ENCODE measurements at regions not wholly inside any gene's neighbourhood (a gene's known extent, or its start where the extent isn't known, plus 50 kb on each side); places are given as distances from the start of the nearest gene placed in this dataset.

GRCh38 chr4:111398906-111399330, 746.3 kb upstream of the FAM241A start:
- TF ChIP-seq KAT2B (IDR thresholded peaks at IDR 0.05; ENCODE audit: low read depth, low read length) (no peak), CEBPB (tag; IDR thresholded peaks at IDR 0.05) (no peak), ZNF239 (CRISPR knock-in tag; IDR thresholded peaks at IDR 0.05) (no peak), ZBTB2 (IDR thresholded peaks at IDR 0.05) (no peak), TCF7L2 (IDR thresholded peaks at IDR 0.05; ENCODE audit: low read depth, low read length) (no peak), CTCF (IDR thresholded peaks at IDR 0.05 in 2 of 3, conservative IDR thresholded peaks at IDR 0.05 in 1 of 3; ENCODE audit: insufficient read depth in 2 of 3, low read depth in 1 of 3, low read length in 3 of 3) (no peak), HDAC6 (IDR thresholded peaks at IDR 0.05; ENCODE audit: low read depth, low read length) (no peak), U2AF1 (optimal IDR thresholded peaks at IDR 0.05; ENCODE audit: low read depth, low read length) (no peak), ESRRA (IDR thresholded peaks at IDR 0.05; ENCODE audit: borderline replicate concordance, low read depth) (no peak), ZC3H8 (IDR thresholded peaks at IDR 0.05) (no peak), ZNF639 (CRISPR knock-in tag; conservative IDR thresholded peaks at IDR 0.05 in 1 of 2, IDR thresholded peaks at IDR 0.05 in 1 of 2) (no peak), RFX5 (IDR thresholded peaks at IDR 0.05; ENCODE audit: low read depth, low read length) (no peak), TRIM28 (IDR thresholded peaks at IDR 0.05) (no peak)
